HG03342 (cell line): ENCODE measurements at regions not wholly inside any gene's neighbourhood (a gene's known extent, or its start where the extent isn't known, plus 50 kb on each side); places are given as distances from the start of the nearest gene placed in this dataset.
"Not testable (repeated sequence)": the region's sequence is repeated elsewhere in the genome, so short reads cannot be mapped to it uniquely, and the experiment has no call there.

ENCODE experiments used
- ATAC-seq: cut with Tn5 transposase; IDR thresholded peaks from one replicate; pipeline ENCODE4 v1.9.1; 2021; ENCODE audit warnings: mild to moderate bottlenecking, moderate library complexity; ENCODE audit not compliant: unreplicated experiment

DNA sequence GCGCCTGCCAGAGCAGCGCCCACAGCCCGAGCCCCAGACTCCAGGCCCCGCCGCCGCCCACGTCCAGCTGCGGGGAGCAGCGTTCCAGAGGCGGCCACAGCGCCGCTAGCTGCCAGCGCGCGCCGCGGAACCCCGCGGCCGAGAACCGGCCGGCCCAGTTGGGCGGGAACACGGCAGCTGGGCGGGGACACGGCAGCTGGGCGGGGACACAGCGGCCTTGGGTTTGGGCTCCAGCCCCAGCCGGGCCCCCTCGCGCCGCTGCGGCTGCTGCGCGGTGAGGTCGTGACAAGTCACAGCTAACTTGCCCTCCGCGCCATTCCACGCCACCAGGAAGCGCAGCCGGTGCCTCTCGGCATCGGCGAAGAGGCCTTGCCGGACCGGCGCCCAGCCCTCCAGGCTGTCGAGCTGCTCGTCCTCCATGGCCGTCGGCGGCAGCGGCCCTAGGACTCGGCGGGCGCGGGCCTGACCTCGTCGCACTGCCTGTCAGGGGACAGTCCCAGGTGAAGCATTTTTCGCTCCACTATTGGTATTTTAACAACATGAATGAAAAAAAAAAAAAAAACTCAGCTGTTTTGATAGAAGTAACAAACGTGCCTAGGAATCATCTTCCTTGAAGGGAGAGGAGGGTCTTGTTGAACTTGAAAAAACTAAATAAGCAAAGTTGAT, 56.6 kb upstream of the GOLGA8N start:
- peak; percentile 79 for ATAC-seq

DNA sequence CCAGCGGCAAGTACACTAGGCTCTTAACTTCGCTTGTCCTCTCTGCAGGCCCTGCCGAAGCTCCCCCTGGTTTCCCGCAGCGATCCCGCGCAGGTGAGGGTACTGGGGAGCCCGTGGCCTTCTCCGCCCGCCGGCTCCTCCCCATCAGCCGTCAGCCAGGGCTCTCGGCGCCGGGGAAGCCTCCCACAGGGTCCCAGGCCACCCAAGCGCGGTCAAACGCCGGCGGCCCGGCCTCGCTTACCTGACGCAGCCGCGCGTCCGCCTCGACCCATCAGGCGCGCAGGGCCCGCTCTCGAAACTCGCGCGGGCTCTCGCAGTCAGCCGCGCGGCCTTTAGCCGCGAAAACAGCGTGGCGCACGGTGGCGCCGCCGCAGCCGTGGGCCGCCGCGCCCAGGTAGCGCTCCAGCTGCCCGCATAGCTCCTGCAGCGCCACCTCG, 57.2 kb upstream of the GOLGA8N start:
- peak; percentile 41 for ATAC-seq

DNA sequence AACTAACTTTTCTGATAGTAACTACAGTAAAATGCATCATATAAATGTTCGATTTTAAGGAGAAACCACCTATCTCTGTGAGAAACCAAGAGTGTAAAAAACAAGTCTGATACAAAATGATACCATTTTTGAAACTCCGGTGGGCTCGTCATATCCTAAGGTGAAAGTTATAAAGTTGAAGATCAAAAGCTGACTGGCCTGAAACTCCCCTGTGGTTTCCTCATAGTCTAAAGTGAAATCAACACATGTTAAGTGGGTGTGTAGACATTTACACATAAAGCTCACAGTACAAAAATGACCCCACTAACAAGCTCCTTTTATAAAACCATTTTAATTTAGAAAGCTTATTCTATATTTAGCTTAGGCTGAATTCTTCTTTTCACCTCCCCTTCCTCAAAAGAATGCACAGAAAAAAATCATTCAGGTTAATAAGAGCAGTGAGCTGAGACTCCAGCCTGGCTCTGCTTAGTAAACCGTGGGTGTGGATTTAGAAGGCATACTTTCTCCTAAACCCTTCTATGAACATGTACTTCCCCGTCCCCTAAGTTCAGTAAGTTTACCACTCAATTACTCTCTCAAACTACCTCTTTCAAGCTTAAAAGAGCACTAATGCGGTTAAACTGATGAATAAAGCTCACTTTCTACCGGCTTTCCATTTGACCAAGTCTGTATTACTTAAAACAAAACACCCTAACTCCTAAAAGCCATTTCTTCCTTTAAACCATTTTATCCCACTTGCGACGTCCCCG, 57.9 kb upstream of the GOLGA8N start:
- peak; percentile 27 for ATAC-seq

DNA sequence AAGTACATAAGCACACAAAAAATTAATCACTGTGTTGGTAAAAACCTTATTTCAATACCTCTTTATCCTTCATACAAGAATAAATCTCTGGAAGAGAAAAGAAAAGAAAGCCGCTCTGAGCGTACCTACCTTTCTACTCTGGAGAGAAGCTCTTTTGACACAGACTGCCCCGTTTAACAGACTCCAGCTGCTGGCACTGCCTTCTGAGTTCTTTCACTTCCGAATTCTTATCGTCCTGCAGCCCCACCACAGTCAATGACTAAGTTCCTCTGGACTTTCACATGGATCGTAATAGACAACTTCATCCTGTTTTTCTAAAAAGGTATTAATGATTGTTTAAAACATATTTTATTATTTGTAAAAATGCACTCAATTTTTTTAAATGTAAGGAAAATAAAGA, 67.5 kb upstream of the GOLGA8O start:
- not testable (repeated sequence) for ATAC-seq

DNA sequence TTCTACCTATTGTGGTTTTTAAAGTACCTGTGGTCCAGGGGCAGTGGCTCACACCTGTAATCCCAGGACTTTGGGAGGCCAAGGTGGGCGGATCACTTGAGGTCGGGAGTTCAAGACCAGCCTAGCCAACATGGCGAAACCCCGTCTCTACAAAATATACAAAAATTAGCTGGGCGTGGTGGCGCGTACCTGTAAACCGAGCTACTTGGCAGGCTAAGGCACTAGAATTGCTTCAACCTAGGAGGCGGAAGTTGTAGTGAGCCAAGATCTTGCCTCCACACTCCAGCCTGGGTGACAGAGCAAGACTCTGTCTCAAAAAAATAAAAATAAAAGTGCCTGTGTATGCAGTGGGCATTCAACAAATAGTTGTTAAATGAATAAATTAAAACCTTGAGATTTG, 67.0 kb upstream of the GOLGA8O start:
- not testable (repeated sequence) for ATAC-seq

DNA sequence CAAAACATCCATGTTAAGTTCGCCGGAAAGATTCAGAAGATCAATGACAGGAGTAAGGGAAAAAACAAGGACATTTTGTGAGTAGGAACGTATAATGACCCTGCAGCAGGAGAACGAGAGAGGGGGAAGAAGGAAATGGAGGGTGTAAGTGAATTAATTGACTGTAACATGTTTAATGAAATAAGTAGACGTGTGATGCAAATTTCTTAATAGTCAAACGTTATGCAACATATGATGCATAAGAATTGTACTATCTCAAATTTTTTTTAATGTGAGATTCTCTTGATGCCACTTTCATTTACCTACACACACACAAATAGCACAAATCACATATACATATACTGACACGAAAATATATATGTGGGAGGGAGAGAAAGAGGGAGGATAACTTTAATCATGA, 63.5 kb upstream of the GOLGA8O start:
- not testable (repeated sequence) for ATAC-seq

DNA sequence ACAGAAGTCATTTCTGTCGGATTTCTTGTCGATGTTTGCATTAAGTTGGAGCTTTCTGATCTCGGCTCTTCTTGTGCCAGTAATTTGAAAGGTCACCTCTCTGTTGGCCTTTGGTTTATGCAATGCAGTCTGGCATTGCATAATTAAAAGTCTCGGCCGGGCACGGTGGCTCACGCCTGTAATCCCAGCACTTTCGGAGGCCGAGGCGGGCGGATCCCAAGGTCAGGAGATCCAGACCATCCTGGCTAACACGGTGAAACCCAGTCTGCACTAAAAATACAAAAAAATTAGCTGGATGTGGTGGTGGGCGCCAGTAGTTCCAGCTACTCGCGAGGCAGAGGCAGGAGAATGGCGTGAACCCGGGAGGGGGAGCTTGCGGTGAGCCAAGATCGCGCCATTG, 62.6 kb upstream of the GOLGA8O start:
- not testable (repeated sequence) for ATAC-seq

DNA sequence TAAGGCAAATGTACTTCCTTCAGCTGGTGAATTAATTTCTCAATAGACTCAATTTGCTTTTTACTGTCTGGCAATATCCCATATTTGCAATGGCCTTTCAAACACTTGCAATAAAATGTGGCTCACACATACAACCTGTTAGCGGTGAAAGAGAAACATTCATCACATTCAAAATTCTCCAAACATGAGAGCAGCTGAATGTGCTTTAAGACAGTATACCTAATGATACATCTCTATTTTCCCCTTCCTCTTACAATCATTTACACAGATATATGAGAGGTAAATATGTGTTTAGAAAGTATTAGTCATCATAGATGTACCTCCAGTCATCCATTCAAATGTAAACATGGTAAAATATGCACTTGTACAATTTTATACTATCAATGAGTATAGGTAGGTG, 61.5 kb upstream of the GOLGA8O start:
- not testable (repeated sequence) for ATAC-seq

DNA sequence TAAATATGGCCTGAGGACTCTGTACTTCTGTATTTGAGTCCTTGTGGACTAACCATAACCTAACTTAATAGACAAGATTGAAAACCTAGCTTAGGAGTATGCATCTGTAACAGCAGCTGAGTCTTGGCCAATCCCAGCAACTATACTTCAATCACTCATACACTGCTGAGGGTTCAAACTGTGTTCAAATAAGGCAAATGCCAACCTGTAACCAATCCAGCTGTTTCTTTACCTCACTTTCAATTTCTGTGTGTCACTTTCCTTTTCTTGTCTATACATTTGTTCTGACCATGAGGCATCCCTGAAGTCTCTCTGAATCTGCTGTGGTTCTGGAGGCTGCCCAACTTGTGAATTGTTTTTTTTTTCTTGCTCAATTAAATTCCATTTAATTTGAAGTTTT, 57.9 kb upstream of the GOLGA8O start:
- ATAC-seq, result not testable (repeated sequence)

DNA sequence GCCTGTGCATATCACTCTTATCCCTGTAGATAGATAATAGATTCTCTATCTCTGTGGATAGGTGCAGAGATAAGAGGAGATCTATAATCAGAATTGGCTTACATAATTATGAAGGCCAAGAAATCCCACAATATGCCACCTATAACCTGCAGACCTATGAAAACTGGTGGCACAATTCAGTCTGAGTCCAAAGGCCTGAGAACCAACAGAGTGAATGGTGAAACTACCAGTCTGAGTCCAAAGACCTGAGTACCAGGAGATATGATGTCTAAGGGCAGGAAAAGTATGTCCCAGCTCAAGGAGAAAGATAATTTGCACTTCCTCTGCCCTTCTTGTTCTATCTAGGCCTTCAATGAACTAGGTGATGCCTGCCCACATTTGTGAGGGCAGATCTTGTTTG, 54.6 kb upstream of the GOLGA8O start:
- not testable (repeated sequence) for ATAC-seq

DNA sequence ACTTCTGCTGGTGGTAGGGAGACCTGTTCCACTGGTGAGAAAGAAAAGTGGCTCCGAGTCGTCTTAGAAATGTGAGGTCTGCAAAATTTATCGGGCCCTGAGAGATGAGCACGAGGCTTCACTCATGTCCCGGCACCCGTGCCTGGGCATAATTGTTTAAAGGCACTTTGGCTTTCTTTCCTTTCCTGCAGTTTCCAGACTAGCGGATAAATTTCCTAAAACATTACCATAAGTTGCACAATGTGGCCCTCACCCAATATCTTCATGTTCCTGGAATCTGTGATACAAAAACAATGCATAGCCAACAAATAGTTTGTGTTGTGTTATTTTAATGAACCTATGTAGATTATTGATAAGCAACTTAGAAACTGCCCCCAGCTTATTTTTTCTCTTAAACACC, 52.6 kb upstream of the GOLGA8O start:
- ATAC-seq, result not testable (repeated sequence)

DNA sequence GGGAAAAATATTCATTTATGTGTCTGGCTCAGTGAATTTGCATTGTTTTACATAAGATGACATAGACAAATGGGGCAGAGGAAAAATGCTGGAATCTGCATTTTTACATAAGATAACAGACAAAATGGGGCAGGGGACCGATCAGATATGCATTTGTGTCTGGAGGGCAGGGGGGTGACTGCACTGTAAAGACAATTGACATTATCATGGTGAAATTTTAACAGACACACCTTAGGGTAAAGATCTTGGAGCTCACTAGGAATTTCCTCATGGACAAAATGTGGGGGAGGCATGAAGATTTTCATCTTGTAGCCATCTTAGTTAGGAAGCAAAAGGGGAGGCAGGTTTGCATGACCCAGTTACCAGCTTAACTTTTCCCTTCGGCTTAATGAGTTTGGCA, 51.4 kb upstream of the GOLGA8O start:
- not testable (repeated sequence) for ATAC-seq

DNA sequence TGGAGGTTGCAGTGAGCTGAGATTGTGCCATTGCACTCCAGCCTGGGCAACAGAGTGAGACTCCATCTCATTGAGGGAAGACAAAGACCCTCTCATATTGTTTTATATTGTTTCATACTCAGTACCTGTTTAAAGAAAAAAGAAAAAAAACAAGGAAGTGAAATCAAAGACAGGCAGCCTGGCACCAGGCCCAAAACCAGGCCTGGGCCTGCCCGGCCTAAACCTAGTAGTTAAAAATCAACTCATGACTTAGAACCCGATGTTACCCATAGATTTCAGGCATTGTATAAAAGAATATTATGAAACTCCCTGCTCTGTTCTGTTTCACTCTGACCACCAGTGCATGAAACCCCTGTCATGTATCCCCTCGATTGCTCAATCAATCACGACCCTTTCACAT, 50.2 kb upstream of the GOLGA8O start:
- not testable (repeated sequence) for ATAC-seq
